Thyroid gland (tissue), 4 donors: ENCODE measurements at regions not wholly inside any gene's neighbourhood (a gene's known extent, or its start where the extent isn't known, plus 50 kb on each side); places are given as distances from the start of the nearest gene placed in this dataset.

ENCODE experiments used
- CTCF ChIP-seq, 6 experiments: fragments of 200-600 bp in 3 of 6; fragments of 450-650 bp in 3 of 6; sonication (generic) in 3 of 6; IDR thresholded peaks; one replicate each; pipeline ENCODE4 v1.5.1; 2016 to 2019; ENCODE audit warnings: antibody characterized with exemption in 6 of 6, mild to moderate bottlenecking in 2 of 6, inconsistent platforms in 1 of 6, moderate library complexity in 1 of 6
- POLR2A ChIP-seq, 2 donors: fragments of 450-650 bp; IDR thresholded peaks; one replicate each; pipeline ENCODE4 v1.6.1; 2017; ENCODE audit warnings: antibody characterized with exemption in 2 of 2, mild to moderate bottlenecking in 2 of 2, moderate library complexity in 1 of 2

GRCh38 chr19:30942636-30943035, 406.6 kb downstream of the TSHZ3 start:
- no peak for TF ChIP-seq POLR2A (IDR thresholded peaks at IDR 0.05)
- no peak for TF ChIP-seq CTCF (IDR thresholded peaks at IDR 0.05)
